H7 (cell line): ENCODE measurements at regions not wholly inside any gene's neighbourhood (a gene's known extent, or its start where the extent isn't known, plus 50 kb on each side); places are given as distances from the start of the nearest gene placed in this dataset.
"Not testable (repeated sequence)": the region's sequence is repeated elsewhere in the genome, so short reads cannot be mapped to it uniquely, and the experiment has no call there.

Experiments used
- DNase-seq: peaks from one replicate; pipeline ENCODE4 v3.0.0; 2012
- H3K27me3 ChIP-seq: 2 replicates; pipeline ENCODE4 v1.6.0; 2011; ENCODE audit warnings: mild to moderate bottlenecking, low read length; ENCODE audit not compliant: control insufficient read depth, insufficient read depth
- H3K36me3 ChIP-seq: replicated peaks from 2 replicates; pipeline ENCODE4 v1.5.1; 2011; ENCODE audit warnings: low read length; ENCODE audit not compliant: control insufficient read depth, insufficient read depth
- H3K4me3 ChIP-seq: 2 replicates; pipeline ENCODE4 v1.5.1; 2011; ENCODE audit warnings: low read depth, mild to moderate bottlenecking, control low read depth, low read length, moderate library complexity; ENCODE audit not compliant: insufficient read depth

GRCh38 chr19:34580408-34580807 lies 96.6 kb downstream of the SCGB2B2 start:
- Histone ChIP-seq H3K36me3 (no peaks in the 10 kb centered on the region), H3K4me3 (no peak overlapping the region), H3K27me3 (no peaks in the 10 kb centered on the region)
- no peak for DNase-seq

GRCh38 chr19:34580055-34580336 lies 97.0 kb downstream of the SCGB2B2 start:
- no peak overlapping the region for H3K4me3 ChIP-seq
- no peaks in the 10 kb centered on the region for H3K27me3 ChIP-seq
- H3K36me3 ChIP-seq: no peaks in the 10 kb centered on the region
- no peak for DNase-seq

- no peaks in the 10 kb centered on the region for H3K27me3 ChIP-seq
- H3K36me3 ChIP-seq: no peaks in the 10 kb centered on the region
- no peak overlapping the region for H3K4me3 ChIP-seq
- DNase-seq: no peak
These were observed 97.5 kb downstream of the SCGB2B2 start for GRCh38 chr19:34579281-34580054.

GRCh38 chr19:34578751-34579150 lies 97.2 kb downstream of the WTIP start:
- Histone ChIP-seq H3K36me3 (no peaks in the 10 kb centered on the region), H3K4me3 (no peak overlapping the region), H3K27me3 (no peaks in the 10 kb centered on the region)
- DNase-seq: no peak

GRCh38 chr19:34578173-34578572 lies 96.6 kb downstream of the WTIP start:
- no peak overlapping the region for H3K4me3 ChIP-seq
- no peaks in the 10 kb centered on the region for H3K27me3 ChIP-seq
- H3K36me3 ChIP-seq: no peaks in the 10 kb centered on the region
- no peak for DNase-seq

- peak; percentile 25 for DNase-seq
- Histone ChIP-seq H3K27me3 (no peaks in the 10 kb centered on the region), H3K4me3 (peak overlapping the region; percentile 14; the same call in 1 of the 2 replicates), H3K36me3 (no peaks in the 10 kb centered on the region)
These were observed 96.1 kb downstream of the WTIP start for GRCh38 chr19:34577531-34578101.

GRCh38 chr19:34577056-34577455 lies 95.5 kb downstream of the WTIP start:
- no peak for DNase-seq
- Histone ChIP-seq H3K36me3 (no peaks in the 10 kb centered on the region), H3K27me3 (no peaks in the 10 kb centered on the region), H3K4me3 (no peak overlapping the region)

- H3K27me3 ChIP-seq: no peaks in the 10 kb centered on the region
- H3K4me3 ChIP-seq: no peak overlapping the region
- no peak for DNase-seq
- H3K36me3 ChIP-seq: no peaks in the 10 kb centered on the region
These were observed 94.7 kb downstream of the WTIP start for GRCh38 chr19:34576292-34576691.

- DNase-seq: peak; percentile 19
- no peaks in the 10 kb centered on the region for H3K36me3 ChIP-seq
- no peaks in the 10 kb centered on the region for H3K27me3 ChIP-seq
- H3K4me3 ChIP-seq: no peak overlapping the region
These were observed 93.6 kb downstream of the WTIP start for GRCh38 chr19:34575206-34575605.

- no peak for DNase-seq
- H3K4me3 ChIP-seq: no peak overlapping the region
- H3K36me3 ChIP-seq: no peaks in the 10 kb centered on the region
- H3K27me3 ChIP-seq: no peaks in the 10 kb centered on the region
These were observed 93.1 kb downstream of the WTIP start for GRCh38 chr19:34574704-34575103.

- H3K4me3 ChIP-seq: no peak overlapping the region
- H3K27me3 ChIP-seq: no peaks in the 10 kb centered on the region
- no peak for DNase-seq
- no peaks in the 10 kb centered on the region for H3K36me3 ChIP-seq
These were observed 91.8 kb downstream of the WTIP start for GRCh38 chr19:34573226-34573864.

GRCh38 chr19:34570140-34570539 lies 88.6 kb downstream of the WTIP start:
- H3K27me3 ChIP-seq, DNase-seq, H3K4me3 ChIP-seq, H3K36me3 ChIP-seq: not testable (repeated sequence)

- not testable (repeated sequence) for H3K36me3 ChIP-seq, DNase-seq, H3K27me3 ChIP-seq, H3K4me3 ChIP-seq
These were observed 80.8 kb downstream of the WTIP start for GRCh38 chr19:34562344-34562743.
